Neural progenitor cell (in vitro differentiated cells): ENCODE measurements at regions not wholly inside any gene's neighbourhood (a gene's known extent, or its start where the extent isn't known, plus 50 kb on each side); places are given as distances from the start of the nearest gene placed in this dataset.

Source experiments
- CTCF ChIP-seq: fragments of 200-600 bp; sonication (generic); IDR thresholded peaks from 2 replicates; pipeline ENCODE4 v1.5.1; 2017; ENCODE audit warnings: antibody characterized with exemption, mild to moderate bottlenecking
- EZH2 ChIP-seq: fragments of 200-600 bp; sonication (generic); IDR thresholded peaks from 2 replicates; pipeline ENCODE4 v1.6.1; 2017; ENCODE audit warnings: antibody characterized with exemption, mild to moderate bottlenecking, moderate library complexity
- EZH2phosphoT487 ChIP-seq: fragments of 200-600 bp; sonication (generic); IDR thresholded peaks from 2 replicates; pipeline ENCODE4 v1.6.1; 2017; ENCODE audit warnings: antibody characterized with exemption

GRCh38 chr7:156131881-156132280, 319.6 kb upstream of the SHH start:
- TF ChIP-seq CTCF (no peak), EZH2phosphoT487 (no peak), EZH2 (no peak)
